ENCODE measurements at regions not wholly inside any gene's neighbourhood (a gene's known extent, or its start where the extent isn't known, plus 50 kb on each side); places are given as distances from the start of the nearest gene placed in this dataset.

DNA sequence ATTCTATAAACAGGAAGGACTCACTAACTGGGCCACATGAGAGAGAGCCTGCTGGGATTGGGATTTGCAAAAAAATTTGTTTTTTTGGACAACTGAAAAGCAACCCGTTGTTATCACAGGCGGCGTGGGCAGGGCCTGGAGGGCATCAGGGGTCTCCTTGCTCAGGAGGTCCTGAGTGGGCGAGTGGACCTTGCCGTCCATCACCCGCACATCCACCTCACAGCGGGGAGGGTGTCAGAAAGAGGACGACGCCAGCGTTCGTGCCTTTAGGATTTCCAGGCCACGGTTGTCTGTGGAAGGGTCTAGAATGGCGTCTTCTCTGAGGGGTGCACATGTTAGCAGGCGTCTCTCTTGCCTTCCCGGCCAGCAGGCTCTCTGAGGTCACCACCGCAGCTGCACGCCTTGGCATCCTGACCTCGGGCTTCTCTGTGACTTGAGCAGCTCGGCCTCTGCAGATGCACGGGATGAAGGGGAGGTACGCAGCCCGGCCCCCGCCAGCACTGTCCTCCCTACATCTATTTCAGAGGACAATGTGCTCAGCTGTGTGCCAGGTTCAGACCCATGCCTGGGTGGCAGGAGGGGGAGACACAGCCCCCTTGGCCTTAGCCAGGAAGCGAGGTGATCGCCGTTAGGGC, 749.5 kb downstream of the BRD1 start:
- DNase-seq = no peak

DNA sequence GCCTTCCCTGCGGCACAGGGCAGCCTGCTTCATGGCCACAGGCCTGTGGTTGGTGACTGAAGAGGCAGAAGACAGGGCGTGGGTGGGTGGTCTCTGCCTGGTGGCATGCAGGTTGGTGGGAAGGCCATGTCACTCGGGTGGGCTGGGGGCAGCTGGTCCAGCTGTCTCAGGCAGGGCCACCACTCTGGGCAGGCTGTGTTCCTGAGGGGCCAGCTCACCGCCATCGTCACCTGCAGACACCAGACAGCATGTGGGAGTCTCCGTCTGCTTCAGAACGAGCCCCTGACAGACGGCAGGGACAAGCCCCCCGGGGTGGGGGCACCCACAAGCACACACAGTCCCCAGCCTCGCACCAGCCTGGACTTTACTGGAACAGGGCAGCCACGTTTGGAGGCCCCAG, 750.1 kb downstream of the BRD1 start:
- no peak for DNase-seq

DNA sequence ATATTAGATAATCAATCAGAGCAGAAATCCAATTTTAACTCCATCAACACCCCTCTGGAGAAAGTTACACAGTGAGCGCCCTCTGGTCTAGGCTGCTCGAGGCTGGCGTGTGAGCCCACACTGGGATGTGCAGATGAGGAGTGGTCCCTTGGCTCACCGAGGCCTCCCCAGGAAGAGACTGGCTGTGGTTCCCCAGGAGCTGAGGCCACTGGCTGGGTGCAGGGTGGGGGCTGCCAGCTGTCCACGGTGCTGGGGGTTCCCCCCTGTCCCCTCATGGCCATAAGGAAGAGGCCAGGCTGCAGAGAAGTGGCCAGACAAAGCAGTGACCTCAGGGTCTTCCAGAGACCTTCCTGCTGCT, 750.7 kb downstream of the BRD1 start:
- DNase-seq = no peak

DNA sequence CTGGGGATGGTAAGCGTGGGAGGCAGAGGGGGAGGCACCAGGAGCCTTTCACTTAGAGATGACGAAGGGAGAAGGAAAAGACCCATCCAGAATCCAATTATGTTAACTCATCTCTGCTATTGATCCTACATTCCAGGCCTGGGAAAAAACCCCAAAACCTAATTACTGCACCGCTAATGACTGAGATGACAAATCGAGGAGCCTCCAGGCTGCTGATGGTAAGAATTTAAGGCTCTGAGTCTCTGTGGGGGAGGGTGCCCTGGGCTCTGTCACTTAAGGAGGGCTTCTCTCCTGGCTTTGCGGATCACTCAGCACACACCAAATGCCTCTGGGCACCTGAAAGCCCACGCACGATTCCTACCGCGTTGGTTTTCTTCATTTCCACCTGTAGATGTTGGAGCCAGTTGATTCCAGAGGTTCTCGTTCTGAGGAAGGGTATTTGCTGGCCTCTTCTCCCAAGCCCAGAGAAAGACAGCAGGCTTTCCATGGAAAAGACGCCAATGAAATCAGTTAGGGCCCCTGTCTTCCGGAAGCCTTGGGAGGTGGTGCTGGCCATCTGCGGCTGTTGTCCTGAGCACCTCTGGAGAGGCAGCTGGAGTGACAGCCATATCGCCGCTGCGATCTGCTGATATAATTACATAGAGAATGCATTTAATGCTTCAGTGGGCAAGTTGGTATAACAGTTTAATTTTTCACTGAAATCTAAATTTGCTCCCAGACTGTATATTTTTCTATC, 751.2 kb downstream of the BRD1 start:
- no peak for DNase-seq

DNA sequence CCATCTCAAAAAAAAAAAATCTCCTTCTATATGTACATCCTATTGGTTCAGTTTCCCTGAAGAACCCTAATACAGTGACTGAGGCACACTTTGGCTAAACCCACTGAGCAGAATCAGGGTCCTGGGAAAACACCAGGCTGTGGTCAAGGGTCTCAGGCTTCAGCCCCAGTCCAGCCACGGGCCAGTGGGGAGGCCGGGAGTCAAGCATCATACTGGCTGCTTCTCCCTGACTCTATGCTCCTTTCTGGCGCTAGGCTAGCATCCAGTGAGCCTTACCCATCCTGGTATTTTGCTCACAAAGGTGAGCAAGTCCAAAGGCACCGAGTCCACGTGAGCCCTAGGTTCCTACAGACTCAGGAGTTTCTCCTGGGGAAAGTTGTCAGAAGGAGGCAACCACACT, 752.5 kb downstream of the BRD1 start:
- no peak for DNase-seq

DNA sequence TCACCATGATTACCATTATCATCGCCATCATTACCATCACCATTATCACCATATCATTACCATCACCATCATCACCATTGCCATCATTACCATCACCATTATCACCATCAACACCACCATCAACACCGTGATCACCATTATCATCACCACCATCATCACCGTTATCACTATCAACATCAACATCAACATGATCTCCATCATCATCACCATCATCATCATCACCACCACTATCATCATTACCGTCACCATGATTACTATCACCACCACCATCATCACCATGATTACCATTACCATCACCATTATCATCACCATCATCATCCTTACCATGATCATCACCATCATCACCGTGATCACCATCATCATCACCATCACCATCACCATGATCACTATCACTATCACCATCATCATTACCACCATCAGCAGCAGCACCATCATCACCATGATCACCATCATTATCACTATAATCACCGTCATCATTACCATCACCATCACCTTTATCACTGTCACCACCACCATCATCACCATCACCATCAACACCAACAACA, 753.7 kb downstream of the BRD1 start:
- DNase-seq = no peak

DNA sequence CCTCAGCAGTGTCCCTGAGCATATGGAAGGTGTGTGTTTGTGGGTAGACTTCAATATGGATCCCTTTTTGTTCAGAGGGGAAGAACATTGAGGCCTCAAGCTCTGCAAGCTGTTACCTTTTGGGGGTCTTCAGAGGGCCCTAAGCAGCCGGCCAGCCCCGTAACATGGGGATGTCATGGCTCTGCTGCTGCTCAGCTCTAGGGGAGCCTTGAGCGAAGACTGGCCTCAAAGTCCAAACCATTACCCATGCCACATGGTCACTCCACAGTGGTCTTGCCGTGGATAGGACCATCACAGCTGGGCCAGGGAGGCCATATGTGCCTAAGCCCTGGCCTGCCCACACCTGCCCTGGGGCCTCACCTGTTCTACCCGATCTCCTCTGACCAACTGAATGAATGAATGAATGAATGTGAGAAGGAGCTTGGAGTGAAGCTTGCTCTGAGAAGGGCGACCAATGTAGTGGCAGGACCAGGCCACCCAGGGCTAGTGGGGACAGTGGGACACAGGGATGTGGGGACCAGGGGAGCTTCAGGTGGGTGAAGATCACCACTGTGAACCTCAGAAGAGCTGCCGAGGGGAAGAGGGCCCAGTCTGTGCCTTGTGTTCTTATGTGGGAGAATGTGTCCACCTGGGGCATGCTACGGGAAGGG, 754.6 kb downstream of the BRD1 start:
- DNase-seq = no peak

DNA sequence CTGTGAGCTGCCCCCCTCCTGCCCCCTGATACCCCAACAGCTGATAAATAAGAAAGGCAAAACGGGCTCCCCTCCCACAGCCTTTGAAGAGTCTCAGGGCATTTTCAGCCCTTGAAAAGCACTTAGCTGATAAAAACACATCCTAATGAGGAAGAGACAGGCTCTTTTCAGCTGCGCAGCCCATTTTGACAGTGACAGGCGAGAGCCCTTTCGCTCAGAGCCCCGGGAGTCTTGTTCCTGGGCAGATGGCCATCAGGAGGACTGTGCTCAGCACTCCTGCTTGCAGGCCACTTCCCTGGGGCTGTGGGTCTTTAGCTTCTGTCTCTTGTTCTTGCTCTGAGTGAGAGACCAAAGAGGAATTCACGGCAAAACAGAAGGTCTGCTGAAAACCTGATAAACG, 757.2 kb downstream of the BRD1 start:
- no peak for DNase-seq

DNA sequence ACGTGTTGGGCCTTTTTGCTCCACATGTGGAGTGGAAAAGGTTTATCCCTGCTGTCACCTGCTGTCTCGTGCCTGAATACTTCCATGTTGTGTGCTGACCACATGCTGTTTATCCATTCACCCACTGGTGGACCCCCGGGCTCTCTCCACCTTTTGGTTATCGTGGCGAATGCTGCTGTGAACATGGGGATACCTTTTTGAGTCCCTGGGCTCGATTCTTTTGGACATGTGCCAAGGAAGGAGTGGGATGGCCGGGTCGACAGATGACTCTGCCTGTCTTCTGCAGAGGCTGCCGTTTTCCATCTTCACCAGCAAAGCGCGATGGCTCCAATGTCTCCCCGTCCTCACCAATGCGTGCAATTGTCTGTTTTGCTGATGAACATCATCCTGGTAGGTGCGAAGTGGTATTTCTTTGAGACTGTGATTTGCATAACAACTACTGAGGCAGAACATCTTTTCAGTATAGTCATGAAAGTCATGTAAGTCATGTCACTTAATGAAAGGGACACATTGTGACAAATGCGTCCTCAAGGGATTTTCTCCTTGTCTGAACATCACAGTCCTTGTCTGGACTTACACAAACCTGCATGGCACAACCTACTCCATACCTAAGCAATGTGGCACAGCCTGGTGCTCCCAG, 758.7 kb downstream of the BRD1 start:
- DNase-seq = no peak

DNA sequence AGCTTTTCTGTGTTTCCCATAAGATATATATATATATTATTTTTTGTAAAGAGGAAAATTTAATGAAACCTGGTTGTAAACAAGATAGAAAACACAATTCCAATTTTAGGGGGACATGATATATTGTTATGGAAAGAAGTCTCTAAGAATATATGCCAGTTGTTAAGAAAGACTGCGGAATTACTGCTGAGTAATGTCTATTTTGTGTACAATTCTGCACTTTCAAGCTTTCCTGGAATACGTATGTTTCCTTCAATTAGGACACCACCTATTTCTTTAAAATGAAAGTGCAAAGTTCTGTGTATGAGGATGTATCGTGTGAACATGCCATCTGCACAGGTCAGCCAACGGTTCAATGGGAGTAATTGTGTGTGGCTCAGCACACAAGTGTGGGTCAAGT, 760.2 kb downstream of the BRD1 start:
- DNase-seq = no peak

DNA sequence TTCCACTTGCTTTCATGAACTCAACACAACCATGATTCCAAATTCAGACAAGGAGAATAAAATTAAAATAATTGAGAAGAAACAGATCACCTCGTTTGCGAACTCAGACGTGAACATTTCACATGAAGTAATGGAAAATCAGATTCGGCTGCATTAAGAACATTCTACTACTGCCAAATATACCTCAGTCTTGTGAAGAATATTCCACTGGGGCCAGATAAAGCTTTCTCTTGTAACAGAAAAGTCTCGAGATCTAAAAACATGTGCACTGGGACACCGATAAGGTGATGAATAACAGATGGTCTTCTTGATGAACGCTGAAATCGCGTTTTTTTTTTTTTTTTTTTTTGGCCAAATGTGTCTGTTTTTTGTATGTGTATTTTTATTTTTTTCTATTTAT, 761.1 kb downstream of the BRD1 start:
- DNase-seq = no peak

DNA sequence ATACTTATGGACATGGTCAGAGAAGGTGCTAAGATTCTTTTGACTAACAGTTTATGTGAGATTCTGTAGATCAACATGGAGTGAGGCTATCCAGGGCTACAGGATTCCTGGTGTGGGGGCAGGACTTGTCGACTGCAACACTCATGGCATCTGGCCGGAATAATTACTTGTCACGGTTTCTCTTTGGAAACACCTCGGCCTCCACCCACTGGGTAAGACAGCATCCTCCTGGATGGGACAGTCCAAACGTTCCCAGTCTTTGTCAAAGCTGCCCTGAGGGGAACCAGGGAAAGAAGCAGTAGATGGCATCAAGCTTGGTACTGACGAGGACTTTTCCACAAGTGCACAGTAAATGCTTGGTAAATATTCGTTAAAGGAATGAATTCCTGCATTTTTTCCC, 762.8 kb downstream of the BRD1 start:
- no peak for DNase-seq

DNA sequence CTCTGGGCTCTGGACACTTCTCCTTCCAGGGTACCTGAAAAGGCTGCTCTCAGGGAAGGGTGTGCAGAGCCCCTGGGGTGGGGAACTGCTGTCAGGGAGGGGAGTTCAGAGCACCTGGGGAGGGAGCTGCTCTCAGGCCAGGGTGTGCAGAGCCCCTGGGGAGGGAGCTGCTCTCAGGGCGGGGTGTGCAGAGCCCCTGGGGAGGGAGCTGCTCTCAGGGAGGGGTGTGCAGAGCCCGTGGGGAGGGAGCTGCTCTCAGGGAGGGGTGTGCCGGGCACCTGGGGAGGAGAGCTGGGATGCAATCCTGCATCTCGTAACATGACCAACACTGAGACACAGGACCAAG, 764.2 kb downstream of the BRD1 start:
- no peak for DNase-seq

DNA sequence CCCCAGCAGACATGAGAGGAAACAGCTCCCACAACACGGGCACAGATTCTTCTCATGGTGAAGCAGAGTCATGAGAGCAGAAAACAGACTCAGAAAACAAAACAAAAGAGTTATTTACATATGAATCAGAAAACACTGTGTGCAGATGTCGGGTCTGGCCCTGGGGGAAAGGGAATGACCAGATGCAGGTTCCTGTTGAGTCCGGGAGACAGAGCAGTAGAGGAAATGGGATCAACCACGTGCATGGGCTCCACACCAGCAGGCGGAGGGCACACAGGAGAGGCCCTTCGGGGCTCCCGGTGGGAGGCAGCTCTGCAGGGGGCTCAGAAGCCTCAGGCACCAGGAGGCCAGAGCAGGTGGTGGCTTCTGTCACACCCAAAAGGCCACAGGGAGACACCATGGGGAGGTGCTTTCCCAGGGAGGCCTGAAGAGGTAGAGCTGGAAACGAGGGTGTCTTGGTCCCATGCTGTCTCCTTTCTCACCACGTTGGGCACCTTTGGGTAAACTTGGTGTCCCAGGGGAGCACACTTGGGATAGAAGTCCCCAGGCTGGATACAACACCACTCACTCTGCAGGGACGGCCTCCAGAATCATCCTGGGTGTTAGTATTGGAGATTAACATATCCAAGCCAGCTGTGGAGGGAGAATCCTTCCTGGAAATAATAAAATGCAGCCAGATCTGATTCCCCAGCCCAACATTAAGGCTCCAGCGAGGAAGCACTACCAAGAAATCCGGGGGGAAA, 764.7 kb downstream of the BRD1 start:
- DNase-seq = no peak

DNA sequence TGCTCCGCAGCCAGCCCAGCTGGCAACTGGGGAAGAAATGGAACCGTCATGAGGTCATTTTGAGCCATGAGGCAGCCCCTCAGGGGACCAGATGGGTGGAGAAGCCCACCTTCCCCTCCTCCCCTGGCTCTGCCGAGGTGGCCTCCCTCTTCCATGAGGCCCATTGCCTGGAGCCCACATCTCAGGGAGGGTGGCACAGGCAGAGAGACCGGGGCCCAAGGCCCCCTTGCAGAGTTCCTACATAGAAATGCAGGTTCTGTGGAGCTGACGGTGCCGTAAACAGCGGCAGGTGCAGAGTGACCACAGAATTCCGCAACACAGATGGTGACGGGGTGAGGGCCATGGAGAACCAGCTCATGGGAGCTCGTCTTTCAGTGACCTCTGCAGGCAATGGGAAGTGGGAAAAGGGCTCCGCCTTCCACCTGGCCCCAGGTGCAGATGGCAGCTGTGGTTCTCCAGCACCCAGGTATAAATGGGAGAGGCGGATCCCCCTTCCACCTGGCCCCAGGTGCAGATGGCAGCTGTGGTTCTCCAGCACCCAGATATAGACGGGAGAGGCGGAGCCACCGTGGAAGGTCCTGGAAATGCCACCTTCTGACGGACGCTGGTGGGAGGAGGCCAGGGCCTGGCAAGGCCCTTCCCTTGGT, 765.4 kb downstream of the BRD1 start:
- no peak for DNase-seq

DNA sequence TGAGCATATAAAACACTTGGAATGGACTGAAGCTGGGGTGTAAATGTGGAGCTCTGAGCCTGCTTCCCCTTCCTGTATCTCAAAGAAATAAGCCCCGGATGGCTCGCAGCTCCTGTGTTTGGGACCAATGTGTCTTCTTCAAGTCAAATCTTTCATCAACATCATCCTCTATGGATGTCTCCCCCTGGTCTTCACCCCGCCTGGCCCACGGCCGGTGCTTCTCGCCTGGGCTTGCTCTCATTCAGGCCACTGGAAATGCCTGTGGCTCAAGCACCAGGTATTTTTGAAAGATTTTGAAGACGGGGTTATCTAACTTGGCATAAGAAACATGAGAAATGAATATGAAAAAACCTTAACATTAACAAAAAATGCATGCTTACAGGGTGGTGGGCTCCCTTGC, 769.8 kb downstream of the BRD1 start:
- no peak for DNase-seq

DNA sequence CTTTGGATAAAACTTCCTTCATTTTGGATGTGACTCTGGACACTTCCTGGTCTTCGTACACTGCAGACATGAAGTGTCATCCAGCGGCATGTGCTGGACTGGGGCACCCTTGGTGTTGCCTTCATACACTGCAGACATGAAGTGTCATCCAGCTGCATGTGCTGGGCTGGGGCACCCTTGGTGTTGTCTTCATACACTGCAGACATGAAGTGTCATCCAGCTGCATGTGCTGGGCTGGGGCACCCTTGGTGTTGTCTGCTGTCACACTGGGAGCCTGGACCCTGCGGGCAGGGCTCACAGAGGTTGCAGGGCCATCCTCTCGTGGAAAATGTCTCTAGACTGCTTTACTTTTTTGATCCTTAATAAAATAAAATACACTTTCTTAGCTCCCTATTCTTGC, 771.4 kb downstream of the BRD1 start:
- no peak for DNase-seq

DNA sequence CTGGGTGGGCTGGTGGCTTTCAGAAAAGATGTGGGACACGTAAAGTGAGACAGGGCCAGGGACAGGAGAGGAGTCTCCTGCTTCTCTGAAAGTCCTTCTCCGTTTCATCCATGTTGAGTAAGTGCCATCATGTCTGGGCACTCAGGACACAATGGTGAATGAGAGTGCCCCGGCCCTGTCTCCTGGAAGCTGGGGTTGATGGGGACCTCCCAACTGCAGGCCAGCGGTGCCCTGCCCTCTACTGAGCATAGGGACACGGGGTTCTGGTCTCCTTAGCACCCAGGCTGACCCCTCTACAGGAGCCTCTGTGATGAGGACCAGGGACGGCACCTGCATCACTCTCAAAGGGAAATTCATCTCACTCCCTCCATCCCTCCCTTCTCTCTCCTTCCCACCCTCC, 772.3 kb downstream of the BRD1 start:
- DNase-seq = no peak

DNA sequence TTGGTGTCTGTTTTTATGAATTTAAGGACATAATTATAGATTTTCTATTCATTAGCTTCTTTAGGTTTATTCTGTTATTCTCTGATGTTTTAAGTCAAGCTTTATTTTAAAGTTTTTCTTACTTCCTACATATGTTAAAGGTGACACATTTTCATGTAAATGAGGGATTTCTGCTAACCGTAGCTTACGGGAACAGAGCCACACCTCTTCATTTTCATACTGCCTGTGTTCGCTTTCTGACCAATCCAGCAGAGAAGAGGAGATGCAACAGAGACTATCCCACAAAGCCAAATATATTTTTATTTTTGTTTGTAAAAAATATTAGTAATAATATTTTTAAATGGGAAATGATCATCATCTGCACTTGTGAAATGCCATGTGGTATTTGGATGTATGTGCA, 774.1 kb downstream of the BRD1 start:
- DNase-seq = no peak

DNA sequence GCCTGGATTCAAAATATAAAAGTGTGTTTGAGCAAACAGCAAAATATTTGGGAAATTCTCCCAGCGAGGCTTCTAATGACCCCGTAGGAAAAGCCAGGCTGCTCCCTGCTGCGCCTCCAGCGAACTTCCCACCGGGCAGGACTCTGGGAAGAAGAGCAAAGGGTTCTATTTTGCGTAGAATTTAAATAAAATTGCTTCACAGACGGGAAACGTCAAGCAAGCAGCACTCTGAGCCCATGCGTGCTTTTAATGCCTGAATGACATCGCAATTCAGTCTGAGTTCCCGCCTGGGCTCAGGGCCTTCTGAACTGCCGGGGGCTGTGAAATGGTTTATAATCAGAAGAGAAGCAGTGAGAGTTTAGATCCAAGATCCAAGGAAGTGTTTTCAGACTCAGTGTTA, 775.1 kb downstream of the BRD1 start:
- no peak for DNase-seq

DNA sequence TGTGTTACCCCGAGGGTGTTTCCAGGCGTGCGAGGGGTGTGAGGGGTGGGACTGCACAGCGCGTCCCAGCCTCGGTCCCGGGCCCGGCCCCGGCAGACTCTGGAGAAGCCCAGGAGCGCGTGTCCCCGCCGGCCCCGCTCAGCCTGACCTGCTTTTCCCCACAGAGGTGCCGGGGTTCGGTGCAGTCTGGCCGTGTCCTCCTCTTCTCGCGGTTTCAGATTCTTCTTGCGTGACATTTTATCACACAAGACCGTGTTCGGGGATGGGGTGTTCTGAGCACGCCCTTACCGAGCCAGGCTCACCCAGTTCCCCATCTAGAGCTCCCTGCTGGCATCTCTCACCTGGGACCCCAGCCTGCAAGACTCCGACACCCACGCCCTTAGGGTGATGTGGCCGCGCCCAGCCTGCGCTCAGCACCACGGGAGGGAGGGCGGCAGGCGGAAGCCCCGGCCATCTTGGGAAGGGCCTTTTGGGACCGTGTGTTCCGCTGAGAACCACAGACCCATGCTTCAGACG, 775.6 kb downstream of the BRD1 start:
- DNase-seq = peak; percentile 52

DNA sequence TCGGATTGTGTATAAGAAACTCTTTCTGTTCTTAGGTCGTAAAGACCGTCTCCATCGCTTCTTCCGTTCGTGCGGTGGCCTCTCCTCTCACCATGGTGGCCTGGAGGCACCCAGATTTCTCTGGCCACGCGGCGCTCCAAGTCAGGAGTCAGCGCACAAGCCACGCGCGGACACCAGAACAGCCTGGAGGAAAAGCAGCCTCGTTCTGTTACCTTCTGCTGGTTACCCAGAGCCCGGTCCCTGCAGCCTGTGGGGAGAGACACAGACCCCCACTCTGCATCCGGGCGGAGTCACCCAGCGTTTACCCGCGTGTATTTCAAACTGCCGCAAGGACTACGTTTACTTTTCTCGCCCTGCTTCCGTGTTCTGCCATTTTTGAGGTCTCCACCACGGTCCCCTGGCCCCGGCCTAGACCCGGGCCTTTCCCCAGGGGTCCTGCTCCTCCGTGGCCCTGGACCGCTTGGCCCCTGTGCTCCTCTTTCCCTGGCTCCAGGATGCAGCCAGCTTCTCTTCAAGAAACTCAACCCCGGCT, 776.1 kb downstream of the BRD1 start:
- DNase-seq = no peak

Data from CD4-positive, alpha-beta T cell treated with Interleukin-21 for 1 hour (primary cell).